Brain microvascular endothelial cell (primary cell): ENCODE measurements at regions not wholly inside any gene's neighbourhood (a gene's known extent, or its start where the extent isn't known, plus 50 kb on each side); places are given as distances from the start of the nearest gene placed in this dataset.

Experiments used
- DNase-seq: peaks from one replicate; pipeline ENCODE4 v3.0.0-alpha.2; 2020
- H3K27ac ChIP-seq: fragments of 250-450 bp; sonication (Bioruptor Pico); 2 replicates; pipeline ENCODE4 v1.5.1; 2020; ENCODE audit warnings: mild to moderate bottlenecking, moderate library complexity
- H3K27me3 ChIP-seq: fragments of 250-450 bp; sonication (Bioruptor Pico); replicated peaks from 2 replicates; pipeline ENCODE4 v1.5.1; 2020; ENCODE audit warnings: mild to moderate bottlenecking
- H3K36me3 ChIP-seq: fragments of 250-450 bp; sonication (Bioruptor Pico); replicated peaks from 2 replicates; pipeline ENCODE4 v1.5.1; 2020; ENCODE audit warnings: mild to moderate bottlenecking
- H3K4me3 ChIP-seq: 2 replicates; pipeline ENCODE4 v1.5.1; 2011; ENCODE audit warnings: low read depth, mild to moderate bottlenecking, control low read depth, low read length, moderate library complexity
- CTCF ChIP-seq: IDR thresholded peaks from 2 replicates; pipeline ENCODE4 v1.5.1; 2011; ENCODE audit warnings: low read depth, mild to moderate bottlenecking, moderate library complexity, low read length, control low read depth, inconsistent platforms; ENCODE audit errors: missing control alignments
- in situ Hi-C: cut with HindIII; loops from 2 replicates; pipeline ENCODE4 v1.10.0; 2017; ENCODE audit warnings: low sequenced_read_pairs, low pct_ligation_motif_present

- peak; percentile 8 for DNase-seq
- Histone ChIP-seq H3K27me3 (no peaks in the 10 kb centered on the region), H3K4me3 (no peak overlapping the region), H3K27ac (no peak overlapping the region), H3K36me3 (no peaks in the 10 kb centered on the region)
- TF ChIP-seq CTCF: peak; percentile 35
- in situ Hi-C loops: no loop called here
These were observed 99.3 kb upstream of the FSHB start for GRCh38 chr11:30131535-30131934.

- H3K36me3 ChIP-seq: no peaks in the 10 kb centered on the region
- no peak overlapping the region for H3K27ac ChIP-seq
- H3K27me3 ChIP-seq: no peaks in the 10 kb centered on the region
- TF ChIP-seq CTCF: no peak
- in situ Hi-C loops: no loop called here
- no peak overlapping the region for H3K4me3 ChIP-seq
- no peak for DNase-seq
These were observed 97.5 kb upstream of the FSHB start for GRCh38 chr11:30133281-30133680.

- in situ Hi-C loops: no loop called here
- peak; percentile 36 for DNase-seq
- H3K27ac ChIP-seq: no peak overlapping the region
- no peaks in the 10 kb centered on the region for H3K36me3 ChIP-seq
- no peaks in the 10 kb centered on the region for H3K27me3 ChIP-seq
- peak; percentile 71 for TF ChIP-seq CTCF
- no peak overlapping the region for H3K4me3 ChIP-seq
These were observed 87.6 kb upstream of the FSHB start for GRCh38 chr11:30143098-30143705.

GRCh38 chr11:30147293-30147692 lies 83.5 kb upstream of the FSHB start:
- H3K36me3 ChIP-seq: no peaks in the 10 kb centered on the region
- H3K4me3 ChIP-seq: no peak overlapping the region
- DNase-seq: no peak
- H3K27me3 ChIP-seq: no peaks in the 10 kb centered on the region
- H3K27ac ChIP-seq: no peak overlapping the region
- in situ Hi-C loops: no loop called here
- no peak for TF ChIP-seq CTCF

GRCh38 chr11:30149998-30150397 lies 80.8 kb upstream of the FSHB start:
- no peak for DNase-seq
- Histone ChIP-seq H3K27ac (no peak overlapping the region), H3K36me3 (no peaks in the 10 kb centered on the region), H3K4me3 (no peak overlapping the region), H3K27me3 (no peaks in the 10 kb centered on the region)
- no peak for TF ChIP-seq CTCF
- in situ Hi-C loops: no loop called here

- no peak for DNase-seq
- Histone ChIP-seq H3K36me3 (no peaks in the 10 kb centered on the region), H3K4me3 (no peak overlapping the region), H3K27ac (no peak overlapping the region), H3K27me3 (no peaks in the 10 kb centered on the region)
- in situ Hi-C loops: no loop called here
- TF ChIP-seq CTCF: no peak
These were observed 80.4 kb upstream of the FSHB start for GRCh38 chr11:30150425-30150824.
